ENCODE measurements at regions not wholly inside any gene's neighbourhood (a gene's known extent, or its start where the extent isn't known, plus 50 kb on each side); places are given as distances from the start of the nearest gene placed in this dataset.
A peak's percentile ranks its signal among the peaks of the same experiment; 100 is the strongest.

DNA sequence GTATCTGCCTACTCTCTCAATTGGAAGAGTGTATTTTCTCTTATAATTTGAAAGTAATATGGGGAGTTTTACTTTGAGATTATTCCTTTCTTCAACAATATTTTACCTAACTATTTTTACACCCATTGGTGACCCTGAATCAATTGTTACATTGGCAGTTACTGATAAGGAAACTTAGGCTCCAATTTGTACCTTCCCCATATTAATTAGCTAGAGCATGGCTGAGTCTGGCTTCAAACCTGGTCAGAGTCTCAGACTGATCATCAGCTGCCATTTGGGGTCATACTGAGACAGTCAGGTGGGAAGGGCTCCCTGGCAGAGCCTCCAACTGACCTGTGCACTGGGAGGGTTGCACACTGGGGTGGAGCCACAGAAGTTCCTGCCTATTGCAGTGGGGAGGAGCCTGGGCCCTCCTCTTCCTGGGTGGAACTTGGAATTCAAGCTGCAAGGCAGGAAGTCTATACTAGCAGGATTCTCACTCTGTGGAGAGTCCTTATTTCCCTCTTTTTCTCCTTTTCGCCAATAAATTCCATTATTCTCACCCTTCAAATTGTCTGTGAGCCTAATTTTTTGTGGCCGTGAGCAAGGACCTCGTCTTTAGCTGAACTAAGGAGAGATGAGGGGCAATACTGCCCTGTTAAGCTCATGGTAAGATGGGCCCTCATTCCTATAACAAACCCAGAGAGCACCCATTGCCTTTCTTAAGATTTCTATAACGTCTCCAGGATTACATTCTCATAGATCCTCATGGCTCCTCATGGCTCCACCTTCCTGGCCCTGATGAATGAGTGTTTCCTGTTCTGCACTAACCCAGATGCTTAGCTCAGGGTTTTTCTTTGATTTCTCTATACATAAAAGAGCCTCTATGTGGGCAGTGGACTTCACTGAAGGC lies 285.1 kb downstream of the ADGB start:
- POLR2A ChIA-PET: no interaction called here

DNA sequence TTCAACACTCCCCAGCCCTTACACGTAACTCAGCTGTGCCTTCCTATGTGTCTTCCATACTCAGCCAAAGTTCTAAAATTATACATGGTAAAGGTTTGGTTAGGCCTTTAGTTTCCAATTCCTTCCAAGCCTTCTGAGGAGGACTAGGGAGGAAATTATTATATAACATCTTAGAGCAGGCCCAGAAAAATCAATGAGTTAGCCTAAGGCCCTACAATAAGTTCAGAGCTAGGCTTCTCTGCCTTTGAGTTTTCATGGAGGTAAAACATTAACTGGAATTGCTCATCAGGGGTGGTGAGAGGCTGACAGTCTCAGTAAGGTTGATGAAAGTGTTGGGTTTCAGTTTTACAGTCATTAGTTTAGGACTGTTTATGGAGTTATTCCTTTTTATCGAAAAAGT lies 286.0 kb downstream of the ADGB start:
- FAIRE-seq: no peak
- DNase-seq (ENCODE audit: low spot score): no peak
- Histone ChIP-seq H3K4me3 (replicated peaks in 1 of 3; ENCODE audit: insufficient read depth in 1 of 3, low read depth in 2 of 3, low read length in 3 of 3) (no peak overlapping the region), H3K4me1 (ENCODE audit: insufficient read depth, low read length) (peaks cover 10% of the 10 kb centered on the region; the same call in 1 of the 2 replicates), H2AFZ (ENCODE audit: low read length) (no peak overlapping the region), H3K79me2 (ENCODE audit: insufficient read depth, low read length) (no peaks in the 10 kb centered on the region), H3K27ac (ENCODE audit: extremely low read length, insufficient read depth, low read length) (no peak overlapping the region), H3K4me2 (ENCODE audit: low read depth, low read length) (no peak overlapping the region), H3K27me3 (ENCODE audit: control insufficient read depth in 1 of 2, insufficient read depth in 2 of 2, low read length in 2 of 2) (no peaks in the 10 kb centered on the region), H3K9me3 (ENCODE audit: low read length) (no peaks in the 10 kb centered on the region), H4K20me1 (ENCODE audit: insufficient read depth, low read length) (no peaks in the 10 kb centered on the region), H3K9ac (ENCODE audit: insufficient read depth, low read depth, low read length) (no peak overlapping the region), H3K36me3 (replicated peaks in 1 of 2; ENCODE audit: control insufficient read depth in 1 of 2, insufficient read depth in 2 of 2, low read length in 2 of 2) (no peaks in the 10 kb centered on the region)
- ChIA-PET POLR2A (no interaction called here), CTCF (ENCODE audit: low intra/inter-chr PET ratio, low total read pairs) (no interaction called here)
- 48% methylated on average over 2 of the region's 2 CpGs for WGBS (ENCODE audit: low lambda C conversion rate)
- no TSS peak for BruUV-seq (replicated peaks)
- intact Hi-C loops (cut with micrococcal nuclease; ENCODE audit: unreplicated experiment): no loop called here
- ATAC-seq: peak; percentile 92
- in situ Hi-C loops (cut with HindIII; ENCODE audit: extremely low pct_ligation_motif_present, low pct_unique_long_range_greater_than_20kb): no loop called here
- TF ChIP-seq CC2D1A (CRISPR knock-in tag; IDR thresholded peaks at IDR 0.05) (no peak), PHF8 (CRISPR knock-in tag; IDR thresholded peaks at IDR 0.05) (no peak), ZFP41 (CRISPR knock-in tag; IDR thresholded peaks at IDR 0.05; ENCODE audit: borderline replicate concordance) (no peak), NR2C2 (CRISPR knock-in tag; IDR thresholded peaks at IDR 0.05; ENCODE audit: borderline replicate concordance) (no peak), TP53 (CRISPR knock-in tag; conservative IDR thresholded peaks at IDR 0.05) (no peak), ZNF337 (CRISPR knock-in tag; IDR thresholded peaks at IDR 0.05; ENCODE audit: borderline replicate concordance, low read depth) (no peak), NR2F1 (CRISPR knock-in tag; IDR thresholded peaks at IDR 0.05) (no peak), GATAD2A (CRISPR knock-in tag; IDR thresholded peaks at IDR 0.05) (peak; percentile 49; the same call in 1 of the 2 replicates), ONECUT2 (CRISPR knock-in tag; IDR thresholded peaks at IDR 0.05) (peak; percentile 73)
- TF ChIP-seq, protein P1, sequence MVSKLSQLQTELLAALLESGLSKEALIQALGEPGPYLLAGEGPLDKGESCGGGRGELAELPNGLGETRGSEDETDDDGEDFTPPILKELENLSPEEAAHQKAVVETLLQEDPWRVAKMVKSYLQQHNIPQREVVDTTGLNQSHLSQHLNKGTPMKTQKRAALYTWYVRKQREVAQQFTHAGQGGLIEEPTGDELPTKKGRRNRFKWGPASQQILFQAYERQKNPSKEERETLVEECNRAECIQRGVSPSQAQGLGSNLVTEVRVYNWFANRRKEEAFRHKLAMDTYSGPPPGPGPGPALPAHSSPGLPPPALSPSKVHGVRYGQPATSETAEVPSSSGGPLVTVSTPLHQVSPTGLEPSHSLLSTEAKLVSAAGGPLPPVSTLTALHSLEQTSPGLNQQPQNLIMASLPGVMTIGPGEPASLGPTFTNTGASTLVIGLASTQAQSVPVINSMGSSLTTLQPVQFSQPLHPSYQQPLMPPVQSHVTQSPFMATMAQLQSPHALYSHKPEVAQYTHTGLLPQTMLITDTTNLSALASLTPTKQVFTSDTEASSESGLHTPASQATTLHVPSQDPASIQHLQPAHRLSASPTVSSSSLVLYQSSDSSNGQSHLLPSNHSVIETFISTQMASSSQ (IDR thresholded peaks at IDR 0.05; ENCODE audit: low read depth): peak; percentile 40
- TF ChIP-seq, protein P1 (CRISPR knock-in tag; IDR thresholded peaks at IDR 0.05; ENCODE audit: borderline replicate concordance): no peak

More for the DNA sequence above, 285.1 kb downstream of the ADGB start:
- DNase-seq (ENCODE audit: low spot score) (no peak), ATAC-seq (peak; percentile 41; the same call in 1 of the 3 replicates), FAIRE-seq (no peak)
- Histone ChIP-seq H3K79me2 (ENCODE audit: insufficient read depth, low read length) (no peaks in the 10 kb centered on the region), H3K36me3 (replicated peaks in 1 of 2; ENCODE audit: control insufficient read depth in 1 of 2, insufficient read depth in 2 of 2, low read length in 2 of 2) (no peaks in the 10 kb centered on the region), H3K27ac (ENCODE audit: extremely low read length, insufficient read depth, low read length) (no peak overlapping the region), H3K9ac (ENCODE audit: insufficient read depth, low read depth, low read length) (no peak overlapping the region), H3K9me3 (ENCODE audit: low read length) (no peaks in the 10 kb centered on the region), H3K4me1 (ENCODE audit: insufficient read depth, low read length) (peaks cover 10% of the 10 kb centered on the region; the same call in 1 of the 2 replicates), H4K20me1 (ENCODE audit: insufficient read depth, low read length) (no peaks in the 10 kb centered on the region), H3K27me3 (ENCODE audit: control insufficient read depth in 1 of 2, insufficient read depth in 2 of 2, low read length in 2 of 2) (no peaks in the 10 kb centered on the region), H3K4me2 (ENCODE audit: low read depth, low read length) (no peak overlapping the region), H3K4me3 (replicated peaks in 1 of 3; ENCODE audit: insufficient read depth in 1 of 3, low read depth in 2 of 3, low read length in 3 of 3) (no peak overlapping the region), H2AFZ (ENCODE audit: low read length) (no peak overlapping the region)
- intact Hi-C loops (cut with micrococcal nuclease; ENCODE audit: unreplicated experiment) (no loop called here), in situ Hi-C loops (cut with HindIII; ENCODE audit: extremely low pct_ligation_motif_present, low pct_unique_long_range_greater_than_20kb) (no loop called here)
- WGBS (ENCODE audit: low lambda C conversion rate): 33% methylated on average over 4 of the region's 4 CpGs
- TF ChIP-seq GABPB1 (CRISPR knock-in tag; IDR thresholded peaks at IDR 0.05): peak; percentile 24; the same call in 1 of the 2 replicates
- TF ChIP-seq GABPA (IDR thresholded peaks at IDR 0.05; ENCODE audit: low read depth, low read length): 0 out of 2 replicates have a peak, but pooled peaks have one; percentile 4
- TF ChIP-seq GABPA (CRISPR knock-in tag; IDR thresholded peaks at IDR 0.05; ENCODE audit: low read depth): peak; percentile 46; the same call in 1 of the 2 replicates
- no peak for TF ChIP-seq ISL2 (CRISPR knock-in tag; IDR thresholded peaks at IDR 0.05)
- no TSS peak for BruUV-seq (replicated peaks)
- CTCF ChIA-PET (ENCODE audit: low intra/inter-chr PET ratio, low total read pairs): no interaction called here
